Hematopoietic multipotent progenitor cell (in vitro differentiated cells): ENCODE measurements at regions not wholly inside any gene's neighbourhood (a gene's known extent, or its start where the extent isn't known, plus 50 kb on each side); places are given as distances from the start of the nearest gene placed in this dataset.

ENCODE experiments used
- DNase-seq, 3 donors: peaks; one replicate each; pipeline ENCODE4 v3.0.0-alpha.2; 2011 to 2015; ENCODE audit warnings: low read depth in 2 of 3, low spot score in 2 of 3

DNA sequence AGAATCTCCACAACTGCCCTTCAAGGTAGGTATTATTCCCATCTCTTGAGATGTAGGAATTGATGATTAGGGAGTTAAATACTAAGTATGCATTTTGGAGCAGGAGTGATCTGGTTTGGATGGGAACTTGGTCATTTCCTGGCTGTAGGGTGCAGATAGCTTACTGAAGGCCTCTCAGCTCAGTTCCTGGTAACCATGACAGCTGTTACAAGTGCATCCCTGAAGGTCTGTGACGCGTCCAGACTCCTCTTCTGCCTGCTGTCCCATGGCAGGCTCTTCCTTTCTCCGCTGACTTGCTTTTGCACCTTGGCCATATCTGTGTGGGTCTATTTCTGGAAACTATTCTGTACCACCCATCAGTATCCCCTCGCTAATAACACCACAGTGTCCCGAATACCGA is 387.8 kb downstream of the ZNF536 start:
- DNase-seq, result no peak

- DNase-seq, result no peak
Measured at GRCh38 chr19:30757837-30758617, 385.8 kb downstream of the ZNF536 start.

DNA sequence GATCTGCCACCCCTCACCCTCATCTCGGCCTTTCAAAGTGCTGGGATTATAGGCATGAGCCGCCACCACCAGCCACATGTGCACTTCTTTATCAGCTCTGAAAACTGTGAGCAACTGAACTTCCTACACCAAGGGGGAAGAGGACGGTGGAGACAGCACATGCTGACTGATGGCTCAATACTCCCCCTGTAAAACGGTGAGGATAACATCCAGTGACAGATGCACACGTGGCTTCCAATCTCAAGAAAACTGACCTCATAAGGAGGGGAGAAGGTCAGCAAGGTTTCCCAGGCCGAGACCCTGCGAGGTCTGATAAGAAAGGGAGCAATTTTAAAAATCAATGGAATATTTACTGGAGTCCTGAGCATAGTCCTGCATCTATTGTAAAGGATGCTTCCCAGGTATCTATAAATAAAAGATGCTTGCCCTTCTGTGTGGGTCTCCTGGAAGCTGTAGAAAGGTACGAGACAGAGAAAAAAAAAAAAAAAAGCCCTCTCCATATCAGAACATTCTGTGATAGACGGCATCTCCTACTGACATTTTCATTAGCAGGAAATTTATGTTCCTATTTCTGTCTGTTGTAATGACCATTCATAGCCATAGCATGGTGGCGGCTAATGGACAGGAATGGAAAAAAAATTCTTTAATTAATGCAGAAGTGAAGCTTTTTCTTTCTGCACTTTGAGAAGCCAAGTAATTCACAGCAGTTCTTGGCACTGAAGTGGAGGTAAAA is 385.1 kb downstream of the ZNF536 start:
- no peak for DNase-seq

DNA sequence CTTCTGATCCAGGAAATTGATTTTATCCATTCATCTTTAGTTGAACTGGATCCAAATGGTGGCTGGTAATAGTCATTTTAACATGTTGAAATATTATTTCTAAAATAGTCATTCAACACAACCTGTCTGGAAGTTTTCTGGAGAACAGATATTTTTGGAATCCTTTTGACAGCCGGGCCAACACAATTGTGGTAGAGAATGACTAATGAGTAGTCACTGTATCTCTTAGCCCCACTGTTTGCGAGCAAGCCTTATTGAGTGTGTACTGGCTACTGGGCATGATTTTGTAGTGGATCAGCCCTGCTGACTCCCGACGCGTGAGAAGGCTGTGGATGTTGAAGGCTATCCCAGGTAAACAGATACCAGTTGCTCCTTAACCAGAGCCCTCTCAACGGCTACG is 383.4 kb downstream of the ZNF536 start:
- no peak for DNase-seq

GRCh38 chr19:30754162-30754561 is 382.0 kb downstream of the ZNF536 start:
- no peak for DNase-seq

DNA sequence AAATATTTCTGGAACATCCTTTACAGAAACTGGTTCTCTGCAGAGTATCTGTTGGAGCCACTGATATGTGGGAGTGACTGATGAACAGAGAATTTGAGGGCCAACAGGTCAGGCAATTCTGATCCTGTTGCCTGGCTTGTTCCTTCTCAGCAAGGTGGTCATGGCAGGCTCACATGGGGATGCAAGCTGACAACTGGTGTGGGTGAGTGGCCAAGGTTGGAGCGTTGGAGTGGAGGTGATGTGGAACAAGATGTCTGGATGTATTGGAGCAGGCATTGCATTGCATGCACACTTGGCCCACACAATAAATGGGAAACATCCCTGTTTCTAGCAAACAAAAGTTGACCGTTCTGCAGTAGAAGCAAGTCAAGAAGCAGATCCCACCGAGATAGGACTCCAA is 380.7 kb downstream of the ZNF536 start:
- no peak for DNase-seq

GRCh38 chr19:30752201-30752600 is 380.0 kb downstream of the ZNF536 start:
- no peak for DNase-seq

DNA sequence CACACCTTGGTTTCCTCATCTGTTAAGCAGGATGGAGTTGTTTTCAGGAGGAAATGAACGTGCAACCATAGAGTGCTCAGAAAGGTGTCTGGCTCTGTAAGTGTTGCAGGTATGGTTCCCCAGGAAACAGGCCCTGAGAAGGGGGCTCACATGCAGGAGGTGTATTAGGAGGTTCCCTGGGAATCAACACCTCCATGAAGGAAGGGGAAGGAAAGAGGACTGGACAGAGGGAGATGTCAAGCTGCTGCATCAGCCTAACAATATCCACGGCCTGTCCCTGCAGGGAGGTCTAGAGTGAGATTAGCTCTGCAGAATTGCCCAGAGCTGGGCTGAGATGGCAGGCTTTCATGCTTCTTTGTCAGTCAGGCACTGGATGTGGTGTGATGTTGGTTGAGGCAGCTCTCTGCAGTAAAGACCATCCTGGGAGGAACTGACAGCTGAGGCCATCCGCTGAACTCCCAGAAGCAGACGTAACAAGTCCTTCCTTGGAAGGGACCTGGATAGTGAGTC is 373.3 kb downstream of the ZNF536 start:
- no peak for DNase-seq

DNA sequence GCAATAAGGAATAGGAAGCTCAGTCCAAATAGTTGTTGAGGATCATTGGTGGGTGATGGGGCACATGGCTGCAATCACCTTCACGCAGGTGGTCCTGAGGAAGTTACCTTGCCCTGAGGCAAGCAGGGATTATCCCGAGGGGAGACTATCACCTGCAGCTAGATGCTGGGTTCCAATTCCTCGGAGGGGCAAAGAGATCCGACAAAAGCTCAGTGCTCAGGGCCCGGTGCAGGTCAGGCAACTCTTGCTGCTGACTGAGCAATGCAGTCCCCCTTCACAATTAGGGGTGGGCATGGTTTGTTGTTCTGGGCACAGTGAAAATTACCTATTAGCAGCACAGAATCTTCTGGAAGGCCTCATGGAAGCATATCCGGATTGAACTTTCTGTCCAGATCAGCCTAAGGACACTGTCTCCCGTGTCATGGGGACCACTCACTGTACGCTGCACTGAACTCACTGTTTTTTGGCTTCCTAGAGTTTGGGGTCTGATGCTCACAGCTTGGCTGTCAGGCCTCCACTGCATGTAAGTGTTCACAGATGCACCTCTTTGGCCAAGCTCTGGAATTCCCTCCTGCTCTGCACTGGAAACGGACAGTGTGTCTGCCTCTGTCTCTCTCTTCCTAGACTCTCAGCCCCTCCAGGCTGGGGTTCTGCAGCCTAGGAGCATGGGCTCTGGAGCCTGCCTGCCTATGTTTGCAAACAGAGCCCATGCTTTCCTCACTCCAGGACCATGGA is 372.7 kb downstream of the ZNF536 start:
- DNase-seq, result no peak

- no peak for DNase-seq
Measured at GRCh38 chr19:30743702-30744101, 371.5 kb downstream of the ZNF536 start.

GRCh38 chr19:30743011-30743410 is 370.8 kb downstream of the ZNF536 start:
- no peak for DNase-seq

DNA sequence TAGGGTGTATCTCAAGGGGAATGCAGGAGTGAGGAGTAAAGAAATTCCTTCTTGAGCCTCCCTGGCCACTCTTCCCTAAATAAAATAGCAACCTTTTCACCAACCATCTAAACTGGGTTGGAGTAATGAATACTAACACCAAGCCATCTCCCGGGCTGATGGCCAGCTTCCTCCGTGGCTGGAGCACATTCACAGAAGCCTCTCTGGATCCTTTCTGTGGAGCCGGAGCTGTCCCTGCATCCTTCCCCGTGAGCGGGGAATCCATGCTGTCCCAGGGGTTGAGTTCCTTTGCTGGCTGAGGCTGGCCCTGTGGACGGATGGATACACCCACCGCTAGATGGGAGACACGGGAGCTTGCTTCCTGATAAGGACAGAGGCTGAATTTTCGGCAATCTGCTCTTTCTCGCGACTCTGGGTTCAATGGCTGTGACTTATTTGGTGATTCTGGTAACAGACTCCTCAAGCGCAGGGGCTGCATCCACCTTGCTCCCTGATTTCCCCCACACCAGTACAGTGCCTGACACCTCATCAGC is 370.3 kb downstream of the ZNF536 start:
- DNase-seq, result no peak

- no peak for DNase-seq
Measured at GRCh38 chr19:30741566-30741965, 369.4 kb downstream of the ZNF536 start.

- DNase-seq, result no peak
Measured at GRCh38 chr19:30739394-30739793, 367.2 kb downstream of the ZNF536 start.

- no peak for DNase-seq
Measured at GRCh38 chr19:30738047-30738446, 365.9 kb downstream of the ZNF536 start.

DNA sequence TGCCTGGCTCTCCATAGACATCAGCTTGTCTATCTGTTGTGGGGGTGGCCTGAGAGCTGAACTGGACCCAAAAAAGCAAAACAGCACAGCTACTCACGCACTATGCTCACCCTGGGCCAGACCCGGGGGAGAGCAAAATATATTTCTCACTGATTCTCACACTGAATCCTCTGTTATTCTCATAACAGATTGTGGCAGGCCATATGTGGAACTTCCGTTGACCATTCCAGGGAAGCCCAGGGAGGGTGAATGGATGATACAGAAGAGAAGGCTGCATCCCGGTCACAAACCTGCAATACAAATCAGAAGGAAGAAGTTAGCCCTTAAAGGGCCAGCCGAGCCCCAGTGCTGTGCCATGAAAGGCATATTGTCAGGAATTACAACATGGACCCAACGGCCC is 362.5 kb downstream of the ZNF536 start:
- no peak for DNase-seq

DNA sequence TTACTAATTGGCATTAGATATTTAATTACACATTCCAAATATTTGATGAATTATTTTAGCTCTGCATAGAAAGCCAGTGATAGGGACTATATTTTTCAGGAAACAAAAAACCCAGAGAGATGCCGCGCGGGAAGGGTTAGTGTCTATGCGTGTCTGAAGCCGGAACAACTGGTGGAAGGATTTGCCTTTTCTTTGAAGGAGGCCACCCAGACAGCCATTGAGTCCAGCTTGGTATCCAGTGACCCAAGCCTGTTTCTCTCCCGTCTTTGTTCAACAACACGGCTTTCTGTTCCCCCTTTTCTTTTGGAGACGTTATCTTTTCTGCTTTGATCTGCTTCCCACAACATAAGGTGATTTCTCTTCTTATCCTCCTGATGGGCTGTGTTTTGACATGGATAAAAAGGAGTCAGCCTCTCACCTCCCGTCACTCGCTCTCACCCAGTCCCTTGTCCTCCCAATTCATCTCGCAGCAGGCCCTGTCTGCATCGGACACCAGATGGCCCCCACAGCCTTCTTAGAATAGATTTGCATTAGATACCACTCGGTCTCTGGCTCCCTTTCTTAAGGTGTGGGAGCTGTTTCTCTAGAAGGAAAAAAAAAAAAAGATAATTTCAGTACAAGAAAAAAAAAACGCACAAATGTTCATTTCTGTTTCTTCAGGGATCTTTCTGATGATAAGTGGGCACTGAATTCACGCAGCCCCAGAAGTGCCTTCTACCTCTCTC is 361.8 kb downstream of the ZNF536 start:
- no peak for DNase-seq

DNA sequence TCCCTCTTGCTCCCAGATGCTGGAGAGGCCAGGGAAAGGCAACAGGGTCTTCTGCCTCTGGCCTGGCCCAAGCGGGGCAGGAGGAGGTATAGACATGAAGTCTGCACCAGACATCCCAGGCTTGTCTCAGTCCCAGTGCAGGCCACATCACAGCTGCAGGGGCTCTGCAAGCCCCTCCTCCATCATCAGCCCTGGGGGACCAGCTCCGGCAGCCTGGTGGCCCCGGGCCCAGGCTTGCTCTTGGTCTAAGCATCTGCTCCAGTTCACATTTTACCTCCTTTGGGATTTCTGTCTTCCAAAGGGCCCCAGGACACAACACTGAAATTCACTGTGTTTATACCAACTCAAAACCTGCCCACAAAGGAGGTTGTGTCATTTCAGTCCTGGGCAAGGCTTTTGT is 359.4 kb downstream of the ZNF536 start:
- DNase-seq, result no peak

DNA sequence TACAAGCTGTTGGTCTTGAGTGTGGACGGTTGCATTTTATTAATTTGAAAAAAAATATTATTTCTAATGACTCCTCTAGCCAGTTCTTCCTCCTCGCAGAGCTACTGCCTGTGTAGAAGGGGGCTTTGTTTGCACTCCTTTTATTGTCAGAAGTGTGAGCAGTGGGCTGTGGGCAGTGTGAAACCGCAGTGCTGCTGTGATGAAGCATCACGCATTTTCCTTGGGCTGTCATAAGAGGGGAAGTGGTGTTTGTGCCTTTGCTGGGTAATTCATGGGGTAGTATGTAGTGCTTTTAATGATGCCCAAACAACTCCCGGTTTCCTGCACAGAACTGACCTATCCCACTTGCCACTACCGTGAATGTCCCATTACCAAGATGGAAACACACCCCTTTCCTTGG is 357.3 kb downstream of the ZNF536 start:
- DNase-seq, result peak in 2 of 3 donors; percentile 6 to 29

DNA sequence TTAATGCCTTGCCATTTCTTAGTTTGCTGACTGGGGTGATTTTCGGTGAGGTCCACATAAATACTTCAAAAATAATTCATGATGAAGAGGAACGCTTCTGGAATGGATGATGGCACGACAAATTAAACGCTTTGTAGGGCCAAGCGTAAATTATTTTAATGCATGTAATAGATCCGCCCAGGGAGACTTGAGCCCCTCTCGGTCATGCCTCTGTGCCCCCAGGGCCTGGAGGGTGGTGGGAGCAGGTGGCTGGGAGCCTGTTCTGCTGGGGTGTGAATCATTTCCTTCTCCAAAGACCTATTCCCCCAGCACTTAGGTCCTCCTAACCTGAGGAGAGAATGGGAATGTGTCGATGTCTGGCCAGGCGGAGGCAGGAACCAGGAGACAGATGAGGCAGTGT is 350.6 kb downstream of the ZNF536 start:
- DNase-seq, result no peak

DNA sequence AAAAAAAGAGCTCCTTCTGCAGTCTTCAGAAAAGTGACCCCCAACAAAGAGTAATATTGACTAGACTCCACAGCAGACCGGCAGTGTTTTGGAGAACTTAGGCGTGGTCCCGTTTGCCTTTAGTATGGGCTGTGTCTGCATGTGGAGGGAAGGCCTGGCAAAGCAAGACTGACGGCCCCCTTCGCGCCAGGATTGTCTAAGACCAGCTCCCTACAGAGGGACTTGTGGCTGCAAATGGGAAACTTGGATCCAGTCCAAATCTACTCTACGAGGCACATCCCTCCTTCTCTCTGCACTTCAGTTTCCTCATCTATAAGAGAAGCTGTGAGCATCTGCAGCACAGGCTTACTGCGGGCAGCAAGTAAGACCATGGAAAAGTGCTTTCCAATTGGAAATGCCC is 350.0 kb downstream of the ZNF536 start:
- no peak for DNase-seq
